SK-N-SH treated with all-trans-retinoic acid at 6 μM for 48 hours (cell line): ENCODE measurements at regions not wholly inside any gene's neighbourhood (a gene's known extent, or its start where the extent isn't known, plus 50 kb on each side); places are given as distances from the start of the nearest gene placed in this dataset.

Source experiments
- ATAC-seq: fragments of 200-7000 bp; cut with Tn5 transposase; 3 replicates; pipeline ENCODE4 v1.9.1; 2020; ENCODE audit warnings: mild to moderate bottlenecking, moderate library complexity
- ARNTL ChIP-seq: fragments of 450-650 bp; formaldehyde crosslinking; IDR thresholded peaks from 2 replicates; pipeline ENCODE4 v1.5.0; 2020; ENCODE audit warnings: low read depth, mild to moderate bottlenecking, moderate library complexity, borderline replicate concordance
- BACH2 ChIP-seq: fragments of 250-450 bp; sonication (Bioruptor Pico); IDR thresholded peaks from 2 replicates; pipeline ENCODE4 v1.9.0; 2021; ENCODE audit warnings: mild to moderate bottlenecking, borderline replicate concordance
- CSDC2 ChIP-seq: fragments of 250-450 bp; sonication (Bioruptor Pico); IDR thresholded peaks from 2 replicates; pipeline ENCODE4 v1.5.0; 2020; ENCODE audit warnings: mild to moderate bottlenecking, moderate library complexity
- ESRRG ChIP-seq: fragments of 250-450 bp; sonication (Bioruptor Pico); IDR thresholded peaks from 2 replicates; pipeline ENCODE4 v1.6.1; 2021; ENCODE audit warnings: mild to moderate bottlenecking
- GLIS3 ChIP-seq: fragments of 250-450 bp; sonication (Bioruptor Pico); IDR thresholded peaks from 2 replicates; pipeline ENCODE4 v1.5.0; 2020; ENCODE audit warnings: mild to moderate bottlenecking, moderate library complexity
- ISL1 ChIP-seq: fragments of 250-450 bp; sonication (Bioruptor Pico); IDR thresholded peaks from 2 replicates; pipeline ENCODE4 v2.1.2; 2022; ENCODE audit warnings: mild to moderate bottlenecking, moderate library complexity
- OSR1 ChIP-seq: fragments of 250-450 bp; sonication (Bioruptor Pico); IDR thresholded peaks from 2 replicates; pipeline ENCODE4 v1.8.0; 2022; ENCODE audit warnings: moderate library complexity, mild to moderate bottlenecking, inconsistent platforms
- PPARA ChIP-seq: fragments of 250-450 bp; sonication (Bioruptor Pico); IDR thresholded peaks from 2 replicates; pipeline ENCODE4 v1.5.0; 2020; ENCODE audit warnings: mild to moderate bottlenecking, borderline replicate concordance
- SNAI2 ChIP-seq: fragments of 250-450 bp; sonication (Bioruptor Pico); IDR thresholded peaks from 2 replicates; pipeline ENCODE4 v1.5.0; 2020; ENCODE audit warnings: mild to moderate bottlenecking, moderate library complexity
- TCF4 ChIP-seq: fragments of 250-450 bp; sonication (Bioruptor Pico); IDR thresholded peaks from 2 replicates; pipeline ENCODE4 v1.8.0; 2021; ENCODE audit warnings: mild to moderate bottlenecking, moderate library complexity, borderline replicate concordance
- TOX ChIP-seq: fragments of 250-450 bp; sonication (Bioruptor Pico); IDR thresholded peaks from 2 replicates; pipeline ENCODE4 v1.8.0; 2021; ENCODE audit warnings: mild to moderate bottlenecking, moderate library complexity, borderline replicate concordance
- ZC3H10 ChIP-seq: fragments of 250-450 bp; sonication (Bioruptor Pico); IDR thresholded peaks from 2 replicates; pipeline ENCODE4 v1.5.1; 2021; ENCODE audit warnings: mild to moderate bottlenecking, moderate library complexity
- ZFP30 ChIP-seq: fragments of 450-650 bp; formaldehyde crosslinking; IDR thresholded peaks from 2 replicates; pipeline ENCODE4 v1.5.0; 2022; ENCODE audit warnings: mild to moderate bottlenecking, moderate library complexity
- ZNF70 ChIP-seq: fragments of 450-650 bp; formaldehyde crosslinking; IDR thresholded peaks from 2 replicates; pipeline ENCODE4 v1.5.0; 2020; ENCODE audit warnings: mild to moderate bottlenecking, moderate library complexity
- ZNF8 ChIP-seq: fragments of 450-650 bp; formaldehyde crosslinking; IDR thresholded peaks from 2 replicates; pipeline ENCODE4 v1.5.0; 2020; ENCODE audit warnings: mild to moderate bottlenecking, moderate library complexity
- TF ChIP-seq, protein P1 (sequence below): fragments of 250-450 bp; sonication (Bioruptor Pico); IDR thresholded peaks from 2 replicates; pipeline ENCODE4 v1.5.1; 2021; ENCODE audit warnings: mild to moderate bottlenecking, moderate library complexity
- TF ChIP-seq, protein P2 (sequence below): fragments of 250-450 bp; sonication (Bioruptor Pico); IDR thresholded peaks from 2 replicates; pipeline ENCODE4 v1.8.0; 2021; ENCODE audit warnings: low read depth, mild to moderate bottlenecking, moderate library complexity, borderline replicate concordance
- TF ChIP-seq, protein P3 (sequence below): fragments of 250-450 bp; sonication (Bioruptor Pico); IDR thresholded peaks from 2 replicates; pipeline ENCODE4 v1.5.1; 2020; ENCODE audit warnings: low read depth, mild to moderate bottlenecking, moderate library complexity
- TF ChIP-seq, protein P4 (sequence below): fragments of 250-450 bp; sonication (Bioruptor Pico); IDR thresholded peaks from 2 replicates; pipeline ENCODE4 v1.5.0; 2020; ENCODE audit warnings: mild to moderate bottlenecking, moderate library complexity

DNA sequence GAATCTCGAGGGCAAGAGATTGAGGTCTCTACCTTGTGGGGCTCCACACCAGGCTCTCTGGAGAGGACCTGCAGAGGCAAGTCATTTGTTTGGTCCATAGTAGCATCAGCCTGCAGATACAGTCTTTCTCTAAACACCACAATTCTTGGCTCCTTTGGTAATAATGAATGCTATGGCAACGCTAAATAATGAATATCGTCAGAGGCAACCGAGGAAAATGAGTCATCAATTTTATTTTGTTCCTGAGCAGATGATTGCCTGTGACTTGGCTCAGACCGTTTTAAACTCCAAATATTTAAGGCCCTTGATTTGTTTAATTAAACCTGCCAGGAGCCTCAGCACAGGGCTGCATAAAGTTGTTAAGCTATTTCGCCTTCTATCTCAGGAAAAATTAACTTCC, 924.1 kb upstream of the TMEM132C start (continued):
- TF ChIP-seq ZC3H10 (no peak), ZNF70 (no peak)

DNA sequence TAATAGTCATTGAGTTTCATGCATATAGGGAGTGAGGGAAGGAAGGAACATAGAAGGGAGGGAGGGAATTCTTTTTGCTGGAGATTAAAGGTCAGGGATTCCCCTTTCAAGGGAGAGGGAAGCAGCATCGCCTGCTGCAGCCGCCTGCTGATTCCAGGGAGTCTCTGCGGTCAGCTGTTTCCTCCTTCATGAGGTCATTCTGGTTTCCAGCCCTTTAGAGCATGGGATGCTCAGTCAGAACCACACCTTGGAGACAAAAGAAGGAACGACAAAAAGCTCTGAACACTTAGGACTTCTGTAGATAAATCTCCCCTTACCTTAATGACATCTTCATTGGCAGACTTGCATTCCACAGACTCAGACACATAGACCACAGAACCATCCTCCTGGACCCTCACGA, 923.0 kb upstream of the TMEM132C start:
- ATAC-seq = no peak
- TF ChIP-seq CSDC2 (CRISPR knock-in tag) = no peak
- TF ChIP-seq, protein P1, sequence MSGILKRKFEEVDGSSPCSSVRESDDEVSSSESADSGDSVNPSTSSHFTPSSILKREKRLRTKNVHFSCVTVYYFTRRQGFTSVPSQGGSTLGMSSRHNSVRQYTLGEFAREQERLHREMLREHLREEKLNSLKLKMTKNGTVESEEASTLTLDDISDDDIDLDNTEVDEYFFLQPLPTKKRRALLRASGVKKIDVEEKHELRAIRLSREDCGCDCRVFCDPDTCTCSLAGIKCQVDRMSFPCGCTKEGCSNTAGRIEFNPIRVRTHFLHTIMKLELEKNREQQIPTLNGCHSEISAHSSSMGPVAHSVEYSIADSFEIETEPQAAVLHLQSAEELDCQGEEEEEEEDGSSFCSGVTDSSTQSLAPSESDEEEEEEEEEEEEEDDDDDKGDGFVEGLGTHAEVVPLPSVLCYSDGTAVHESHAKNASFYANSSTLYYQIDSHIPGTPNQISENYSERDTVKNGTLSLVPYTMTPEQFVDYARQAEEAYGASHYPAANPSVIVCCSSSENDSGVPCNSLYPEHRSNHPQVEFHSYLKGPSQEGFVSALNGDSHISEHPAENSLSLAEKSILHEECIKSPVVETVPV = no peak
- no peak for TF ChIP-seq OSR1
- no peak for TF ChIP-seq TCF4
- no peak for TF ChIP-seq PPARA (CRISPR knock-in tag)
- no peak for TF ChIP-seq ZNF8 (CRISPR knock-in tag)
- TF ChIP-seq ESRRG (CRISPR knock-in tag) = no peak

DNA sequence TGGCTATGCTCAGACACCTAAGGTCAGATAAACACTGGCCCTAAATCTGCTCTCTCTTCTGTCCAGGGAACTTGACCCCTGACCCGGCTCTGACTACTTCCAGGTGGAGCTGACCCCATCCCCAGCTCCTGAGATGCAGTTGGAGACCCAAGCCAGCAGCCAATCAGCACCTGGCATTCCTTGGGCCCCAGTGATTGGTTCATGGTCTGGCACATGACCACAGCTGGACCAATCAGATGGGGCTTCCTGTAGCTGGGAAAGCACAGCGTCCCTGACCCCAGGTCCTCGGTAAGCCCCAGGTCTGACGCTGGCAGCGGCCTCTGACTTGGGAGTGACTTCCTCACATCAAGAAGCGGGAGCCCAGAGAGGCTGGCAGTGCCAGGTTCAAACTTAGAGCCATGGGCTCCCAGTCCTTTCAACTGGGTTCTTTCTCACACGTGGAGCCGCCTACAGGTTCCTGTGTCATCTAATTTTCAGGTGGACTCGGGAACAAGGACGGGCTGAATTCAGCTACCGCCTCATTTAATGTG, 915.4 kb upstream of the TMEM132C start:
- no peak for ATAC-seq
- no peak for TF ChIP-seq ZC3H10
- TF ChIP-seq GLIS3 = no peak
- TF ChIP-seq SNAI2 (CRISPR knock-in tag) = no peak
- no peak for TF ChIP-seq CSDC2 (CRISPR knock-in tag)
- TF ChIP-seq ZNF70 = no peak
- TF ChIP-seq ZFP30 (CRISPR knock-in tag) = no peak
- TF ChIP-seq, protein P2, sequence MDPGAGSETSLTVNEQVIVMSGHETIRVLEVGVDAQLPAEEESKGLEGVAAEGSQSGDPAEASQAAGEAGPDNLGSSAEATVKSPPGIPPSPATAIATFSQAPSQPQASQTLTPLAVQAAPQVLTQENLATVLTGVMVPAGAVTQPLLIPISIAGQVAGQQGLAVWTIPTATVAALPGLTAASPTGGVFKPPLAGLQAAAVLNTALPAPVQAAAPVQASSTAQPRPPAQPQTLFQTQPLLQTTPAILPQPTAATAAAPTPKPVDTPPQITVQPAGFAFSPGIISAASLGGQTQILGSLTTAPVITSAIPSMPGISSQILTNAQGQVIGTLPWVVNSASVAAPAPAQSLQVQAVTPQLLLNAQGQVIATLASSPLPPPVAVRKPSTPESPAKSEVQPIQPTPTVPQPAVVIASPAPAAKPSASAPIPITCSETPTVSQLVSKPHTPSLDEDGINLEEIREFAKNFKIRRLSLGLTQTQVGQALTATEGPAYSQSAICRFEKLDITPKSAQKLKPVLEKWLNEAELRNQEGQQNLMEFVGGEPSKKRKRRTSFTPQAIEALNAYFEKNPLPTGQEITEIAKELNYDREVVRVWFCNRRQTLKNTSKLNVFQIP (CRISPR knock-in tag) = no peak
- no peak for TF ChIP-seq TCF4
- TF ChIP-seq BACH2 = no peak
- TF ChIP-seq ISL1 (CRISPR knock-in tag) = no peak
- TF ChIP-seq ESRRG (CRISPR knock-in tag) = no peak
- TF ChIP-seq PPARA (CRISPR knock-in tag) = no peak
- TF ChIP-seq, protein P3, sequence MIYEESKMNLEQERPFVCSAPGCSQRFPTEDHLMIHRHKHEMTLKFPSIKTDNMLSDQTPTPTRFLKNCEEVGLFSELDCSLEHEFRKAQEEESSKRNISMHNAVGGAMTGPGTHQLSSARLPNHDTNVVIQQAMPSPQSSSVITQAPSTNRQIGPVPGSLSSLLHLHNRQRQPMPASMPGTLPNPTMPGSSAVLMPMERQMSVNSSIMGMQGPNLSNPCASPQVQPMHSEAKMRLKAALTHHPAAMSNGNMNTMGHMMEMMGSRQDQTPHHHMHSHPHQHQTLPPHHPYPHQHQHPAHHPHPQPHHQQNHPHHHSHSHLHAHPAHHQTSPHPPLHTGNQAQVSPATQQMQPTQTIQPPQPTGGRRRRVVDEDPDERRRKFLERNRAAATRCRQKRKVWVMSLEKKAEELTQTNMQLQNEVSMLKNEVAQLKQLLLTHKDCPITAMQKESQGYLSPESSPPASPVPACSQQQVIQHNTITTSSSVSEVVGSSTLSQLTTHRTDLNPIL = no peak
- TF ChIP-seq, protein P4, sequence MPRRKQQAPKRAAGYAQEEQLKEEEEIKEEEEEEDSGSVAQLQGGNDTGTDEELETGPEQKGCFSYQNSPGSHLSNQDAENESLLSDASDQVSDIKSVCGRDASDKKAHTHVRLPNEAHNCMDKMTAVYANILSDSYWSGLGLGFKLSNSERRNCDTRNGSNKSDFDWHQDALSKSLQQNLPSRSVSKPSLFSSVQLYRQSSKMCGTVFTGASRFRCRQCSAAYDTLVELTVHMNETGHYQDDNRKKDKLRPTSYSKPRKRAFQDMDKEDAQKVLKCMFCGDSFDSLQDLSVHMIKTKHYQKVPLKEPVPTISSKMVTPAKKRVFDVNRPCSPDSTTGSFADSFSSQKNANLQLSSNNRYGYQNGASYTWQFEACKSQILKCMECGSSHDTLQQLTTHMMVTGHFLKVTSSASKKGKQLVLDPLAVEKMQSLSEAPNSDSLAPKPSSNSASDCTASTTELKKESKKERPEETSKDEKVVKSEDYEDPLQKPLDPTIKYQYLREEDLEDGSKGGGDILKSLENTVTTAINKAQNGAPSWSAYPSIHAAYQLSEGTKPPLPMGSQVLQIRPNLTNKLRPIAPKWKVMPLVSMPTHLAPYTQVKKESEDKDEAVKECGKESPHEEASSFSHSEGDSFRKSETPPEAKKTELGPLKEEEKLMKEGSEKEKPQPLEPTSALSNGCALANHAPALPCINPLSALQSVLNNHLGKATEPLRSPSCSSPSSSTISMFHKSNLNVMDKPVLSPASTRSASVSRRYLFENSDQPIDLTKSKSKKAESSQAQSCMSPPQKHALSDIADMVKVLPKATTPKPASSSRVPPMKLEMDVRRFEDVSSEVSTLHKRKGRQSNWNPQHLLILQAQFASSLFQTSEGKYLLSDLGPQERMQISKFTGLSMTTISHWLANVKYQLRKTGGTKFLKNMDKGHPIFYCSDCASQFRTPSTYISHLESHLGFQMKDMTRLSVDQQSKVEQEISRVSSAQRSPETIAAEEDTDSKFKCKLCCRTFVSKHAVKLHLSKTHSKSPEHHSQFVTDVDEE (CRISPR knock-in tag) = no peak

DNA sequence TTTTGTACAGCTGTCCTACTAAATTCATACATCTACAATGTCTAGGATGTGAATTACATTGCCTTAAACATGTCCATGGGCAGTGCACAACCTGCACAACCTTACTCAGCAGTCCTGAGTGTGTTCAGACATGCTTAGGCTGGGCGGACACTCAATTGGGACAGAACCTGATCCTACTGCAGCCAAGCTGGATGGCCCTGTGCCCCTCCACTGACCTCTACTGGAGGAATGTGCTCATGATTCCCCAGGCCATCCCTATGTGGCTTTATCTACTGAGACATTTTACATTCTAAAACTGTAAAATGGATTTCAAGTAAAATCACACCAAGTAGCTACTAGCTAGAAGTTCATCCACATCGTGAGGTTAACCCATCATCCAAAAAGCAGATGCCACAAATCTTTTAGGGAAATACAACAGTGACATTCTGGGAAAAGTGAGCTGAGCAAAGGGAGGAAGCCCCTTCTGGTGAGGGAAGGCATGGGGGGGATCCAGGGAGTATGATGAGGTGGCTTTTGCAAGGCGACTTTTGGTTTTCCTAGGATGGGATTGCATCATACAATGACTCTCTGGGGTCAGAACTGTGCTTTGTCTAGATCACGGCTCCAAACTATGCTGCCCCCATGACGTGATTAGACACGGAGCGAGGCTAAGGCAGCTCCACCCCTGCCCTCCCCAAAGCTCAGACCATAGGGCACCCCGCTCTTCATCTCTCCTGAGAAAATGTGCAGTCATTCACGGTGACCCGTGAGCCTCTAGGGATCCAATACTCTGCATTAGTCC, 911.7 kb upstream of the TMEM132C start:
- no peak for TF ChIP-seq PPARA (CRISPR knock-in tag)
- no peak for TF ChIP-seq SNAI2 (CRISPR knock-in tag)
- TF ChIP-seq, protein P2 (CRISPR knock-in tag) = no peak
- TF ChIP-seq TOX (CRISPR knock-in tag) = no peak
- TF ChIP-seq ARNTL (CRISPR knock-in tag) = no peak
- ATAC-seq = no peak; the same call in 2 of the 3 replicates
